ENCODE measurements at regions not wholly inside any gene's neighbourhood (a gene's known extent, or its start where the extent isn't known, plus 50 kb on each side); places are given as distances from the start of the nearest gene placed in this dataset.
"Not testable (repeated sequence)": the region's sequence is repeated elsewhere in the genome, so short reads cannot be mapped to it uniquely, and the experiment has no call there.

GRCh38 chr12:60630796-60631195 lies 1035.0 kb downstream of the SLC16A7 start:
- in situ Hi-C loops (cut with MboI; ENCODE audit: low sequenced_read_pairs), result no loop called here

- in situ Hi-C loops (cut with MboI; ENCODE audit: low sequenced_read_pairs), result no loop called here
These were observed 1048.2 kb downstream of the SLC16A7 start for GRCh38 chr12:60644076-60644475.

DNA sequence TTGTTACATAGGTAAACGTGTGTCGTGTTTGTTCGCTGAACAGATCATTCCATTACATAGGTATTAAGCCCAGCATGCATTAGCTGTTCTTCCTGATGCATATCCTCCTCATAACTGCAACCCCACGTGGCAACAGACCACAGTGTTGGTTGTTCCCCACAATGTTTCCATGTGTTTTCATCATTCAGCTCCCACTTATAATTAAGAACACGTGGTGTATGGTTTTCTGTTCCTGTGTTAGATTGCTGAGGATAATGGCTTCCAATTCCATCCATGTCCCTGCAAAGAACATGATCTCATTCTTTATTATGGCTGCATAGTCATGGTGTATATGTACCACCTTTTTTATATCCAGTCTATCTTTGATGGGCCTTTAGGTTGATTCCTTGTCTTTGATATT lies 1071.1 kb downstream of the SLC16A7 start:
- in situ Hi-C loops (cut with MboI; ENCODE audit: low sequenced_read_pairs), result no loop called here

DNA sequence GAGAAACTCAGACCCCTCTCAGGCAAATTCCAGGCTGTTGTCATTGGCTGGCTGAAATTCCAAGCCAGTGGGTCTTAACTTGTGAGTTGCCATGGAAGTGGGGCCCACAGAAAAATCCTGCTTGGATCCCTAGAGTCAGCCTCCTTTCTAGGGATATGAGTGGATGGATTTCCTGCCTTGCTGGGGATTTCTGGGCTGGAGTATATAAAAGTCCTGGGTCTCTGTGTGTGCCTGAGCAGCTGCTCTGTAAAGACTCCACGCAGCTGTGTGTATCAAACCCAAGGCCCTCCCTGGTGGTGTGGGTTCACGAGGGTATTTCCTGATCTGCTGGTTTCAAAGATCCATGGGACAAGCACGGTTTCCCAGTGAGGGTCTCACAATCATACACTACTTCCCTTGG lies 1077.1 kb downstream of the SLC16A7 start:
- in situ Hi-C loops (cut with MboI; ENCODE audit: low sequenced_read_pairs), result no loop called here

GRCh38 chr12:60684988-60685655 lies 1089.3 kb downstream of the SLC16A7 start:
- in situ Hi-C loops (cut with MboI; ENCODE audit: low sequenced_read_pairs), result no loop called here

GRCh38 chr12:60689137-60689536 lies 1093.3 kb downstream of the SLC16A7 start:
- in situ Hi-C loops (cut with MboI; ENCODE audit: low sequenced_read_pairs), result no loop called here

DNA sequence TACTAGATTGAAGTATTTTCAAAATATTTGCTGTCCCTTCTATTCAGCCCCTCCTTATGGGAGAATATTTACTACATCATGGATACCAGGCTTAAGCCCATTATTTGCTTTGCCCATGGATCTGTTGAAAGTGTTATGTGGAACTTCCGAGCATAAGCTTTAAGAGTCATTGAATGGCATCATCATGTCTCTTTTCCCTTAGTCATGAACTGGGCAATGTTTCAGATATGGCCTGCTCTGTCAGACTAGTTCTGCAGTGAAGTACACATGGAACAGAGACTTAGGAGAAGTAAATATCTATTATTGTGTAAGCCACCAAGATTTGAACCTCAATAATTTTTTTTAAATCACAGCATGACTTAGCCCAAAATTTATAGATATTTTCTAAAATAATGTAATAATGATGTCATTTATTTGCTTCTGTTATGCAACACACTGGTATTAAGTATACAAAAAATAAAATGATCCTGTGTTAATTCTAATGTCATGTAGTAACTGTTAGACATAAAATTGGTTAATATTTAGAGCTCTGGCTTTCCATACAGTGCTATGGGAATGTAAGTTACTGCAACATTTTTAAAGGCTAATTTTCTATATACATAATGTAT lies 1097.3 kb downstream of the SLC16A7 start:
- in situ Hi-C loops (cut with MboI; ENCODE audit: low sequenced_read_pairs), result no loop called here

GRCh38 chr12:60704171-60704914 lies 1108.5 kb downstream of the SLC16A7 start:
- in situ Hi-C loops (cut with MboI; ENCODE audit: low sequenced_read_pairs), result no loop called here

- in situ Hi-C loops (cut with MboI; ENCODE audit: low sequenced_read_pairs), result no loop called here
These were observed 1114.4 kb downstream of the SLC16A7 start for GRCh38 chr12:60710246-60710645.

DNA sequence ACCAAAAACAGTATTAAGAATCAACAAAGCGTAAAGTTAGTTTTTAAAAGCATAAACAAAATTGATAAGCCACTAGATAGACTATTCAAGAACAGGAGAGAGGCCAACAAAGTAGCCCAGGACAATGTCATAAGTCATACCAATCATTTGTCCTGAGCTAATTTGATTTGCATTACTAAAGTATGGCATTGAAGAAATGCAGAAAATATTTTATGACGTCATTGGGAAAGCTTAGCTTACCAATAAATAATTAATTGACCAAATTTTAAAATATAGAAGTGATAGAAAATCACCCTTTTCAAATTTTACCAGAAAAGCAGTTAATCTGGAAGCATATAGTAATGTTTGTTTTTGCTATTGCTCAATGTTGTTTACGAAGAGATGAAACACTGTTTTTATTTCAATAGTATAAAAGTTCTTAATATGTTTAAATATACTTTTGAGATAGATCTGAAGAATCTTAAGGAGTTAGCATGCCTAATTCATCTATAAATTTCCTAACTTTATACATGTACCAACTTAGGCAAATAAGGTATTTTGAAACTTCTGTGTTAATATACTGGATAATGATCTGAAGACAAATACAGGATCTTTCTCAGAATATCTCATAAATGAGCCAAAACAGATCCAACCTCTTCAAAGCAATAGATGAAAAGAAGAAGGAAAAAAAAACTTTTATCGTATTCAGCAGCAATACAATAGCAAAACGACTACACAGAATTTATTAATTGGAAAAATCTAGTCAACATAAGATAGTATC lies 1118.5 kb downstream of the SLC16A7 start:
- in situ Hi-C loops (cut with MboI; ENCODE audit: low sequenced_read_pairs), result no loop called here

DNA sequence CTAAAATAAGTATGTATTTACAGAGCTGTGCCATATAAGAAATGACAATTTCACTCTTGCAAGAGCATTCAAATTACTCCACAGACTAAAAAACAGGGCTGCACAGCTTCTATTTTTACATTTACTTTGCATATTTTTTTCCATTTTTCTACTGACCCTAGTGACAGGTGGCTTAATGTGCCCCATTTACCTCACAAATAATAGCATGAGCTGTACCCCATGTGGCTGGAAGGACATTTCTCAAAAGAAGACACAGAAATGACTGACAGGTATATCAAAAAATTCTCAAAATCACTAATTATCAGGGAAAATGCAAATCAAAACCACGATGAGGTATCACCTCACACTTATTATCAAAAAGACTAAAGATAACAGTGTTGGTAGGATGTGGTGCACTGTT lies 1128.6 kb downstream of the SLC16A7 start:
- in situ Hi-C loops (cut with MboI; ENCODE audit: low sequenced_read_pairs), result no loop called here

DNA sequence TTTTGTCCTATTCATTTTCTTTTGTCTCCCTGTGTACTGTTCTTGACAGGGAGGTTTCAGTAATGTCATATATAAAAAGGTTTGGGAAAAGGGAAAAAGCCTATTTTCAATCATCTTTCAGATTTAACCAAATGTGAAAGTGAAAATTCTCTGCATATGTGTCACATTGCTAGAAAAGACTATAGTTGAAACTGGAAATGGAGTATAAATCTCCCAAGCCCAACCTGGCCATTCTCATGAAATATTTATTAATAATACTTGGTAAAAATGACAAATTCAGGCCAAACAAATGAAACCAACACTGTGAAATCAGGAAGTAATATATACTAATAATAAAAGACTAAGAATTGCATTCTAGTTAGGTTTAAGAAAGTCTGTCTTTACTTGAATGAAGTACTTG lies 1129.2 kb downstream of the SLC16A7 start:
- in situ Hi-C loops (cut with MboI; ENCODE audit: low sequenced_read_pairs), result no loop called here

- in situ Hi-C loops (cut with MboI; ENCODE audit: low sequenced_read_pairs), result no loop called here
These were observed 1156.8 kb downstream of the SLC16A7 start for GRCh38 chr12:60752589-60752988.

DNA sequence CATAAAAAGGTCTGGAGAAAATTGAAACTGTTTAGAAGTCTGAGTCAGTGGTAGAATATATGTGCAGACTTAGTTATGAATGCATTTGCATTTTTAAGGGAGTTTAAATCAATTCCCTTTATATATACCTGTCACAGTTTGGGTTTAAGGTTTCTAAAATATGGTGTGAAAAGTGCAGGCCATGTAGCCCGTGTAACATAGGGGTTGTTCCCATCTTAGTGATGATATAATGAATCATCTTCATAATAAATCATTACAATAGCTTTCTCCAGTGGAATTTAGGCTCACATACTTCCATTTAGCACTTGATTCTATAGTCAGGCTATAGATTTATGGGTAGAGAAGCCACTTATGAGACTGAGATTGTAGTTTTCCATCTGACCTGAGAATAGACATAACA lies 1162.4 kb downstream of the SLC16A7 start:
- in situ Hi-C loops (cut with MboI; ENCODE audit: low sequenced_read_pairs), result no loop called here

GRCh38 chr12:60760965-60761364 lies 1165.1 kb downstream of the SLC16A7 start:
- in situ Hi-C loops (cut with MboI; ENCODE audit: low sequenced_read_pairs), result no loop called here

DNA sequence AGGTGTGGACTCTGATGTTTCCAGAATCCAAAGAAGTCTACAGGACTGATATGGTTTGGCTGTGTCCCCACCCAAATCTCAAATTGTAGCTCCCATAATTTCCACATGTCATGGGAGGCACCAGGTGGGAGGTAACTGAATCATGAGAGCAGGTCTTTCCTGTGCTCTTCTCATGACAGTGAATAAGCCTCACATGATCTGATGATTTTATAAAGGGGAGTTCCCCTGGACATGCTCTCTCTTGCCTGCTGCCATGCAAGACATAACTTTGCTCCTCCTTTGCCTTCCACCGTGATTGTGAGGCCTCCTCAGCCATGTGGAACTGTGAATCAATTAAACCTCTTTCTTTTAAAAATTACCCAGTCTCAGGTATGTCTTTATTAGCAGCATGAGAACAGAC lies 1205.3 kb downstream of the SLC16A7 start:
- in situ Hi-C loops (cut with MboI; ENCODE audit: low sequenced_read_pairs), result not testable (repeated sequence)

- in situ Hi-C loops (cut with MboI; ENCODE audit: low sequenced_read_pairs), result no loop called here
These were observed 1207.3 kb downstream of the SLC16A7 start for GRCh38 chr12:60803147-60803546.

DNA sequence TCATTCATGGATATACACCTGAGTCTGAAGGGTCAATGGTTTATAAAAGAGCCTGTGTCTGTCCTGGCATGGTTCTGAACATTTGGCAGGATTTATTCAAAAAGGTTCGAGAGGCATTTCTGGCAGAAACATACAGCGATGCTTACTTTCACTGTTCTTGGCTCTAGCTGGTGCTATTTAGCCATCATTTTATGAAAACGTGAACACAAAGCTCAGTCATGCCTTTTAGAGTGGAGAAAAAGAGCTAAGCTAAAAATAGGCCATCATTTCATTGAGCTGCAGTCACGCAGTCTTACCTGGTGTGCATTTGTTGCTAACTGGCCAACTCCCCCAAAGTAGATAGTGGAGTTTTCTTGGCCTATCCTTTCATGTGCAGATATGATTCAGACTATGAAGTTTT lies 1209.5 kb downstream of the SLC16A7 start:
- in situ Hi-C loops (cut with MboI; ENCODE audit: low sequenced_read_pairs), result no loop called here

DNA sequence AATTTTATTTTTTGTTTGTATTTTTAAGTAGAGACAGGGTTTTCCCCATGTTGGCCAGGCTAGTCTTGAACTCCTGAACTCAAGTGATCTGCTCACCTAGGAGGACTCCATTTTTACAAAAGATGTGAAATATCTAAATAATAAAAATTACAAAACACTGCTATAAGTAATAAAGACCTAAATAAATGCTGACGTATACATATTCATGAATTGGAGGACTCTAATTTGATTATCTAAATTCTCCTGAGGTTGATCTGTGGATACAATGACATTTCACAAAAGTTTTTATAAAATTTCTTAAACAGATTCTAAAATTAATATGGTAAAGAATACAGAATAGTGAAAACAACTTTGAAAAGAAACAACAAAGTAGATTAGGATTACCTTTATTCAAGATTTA lies 1224.0 kb downstream of the SLC16A7 start:
- in situ Hi-C loops (cut with MboI; ENCODE audit: low sequenced_read_pairs), result no loop called here

DNA sequence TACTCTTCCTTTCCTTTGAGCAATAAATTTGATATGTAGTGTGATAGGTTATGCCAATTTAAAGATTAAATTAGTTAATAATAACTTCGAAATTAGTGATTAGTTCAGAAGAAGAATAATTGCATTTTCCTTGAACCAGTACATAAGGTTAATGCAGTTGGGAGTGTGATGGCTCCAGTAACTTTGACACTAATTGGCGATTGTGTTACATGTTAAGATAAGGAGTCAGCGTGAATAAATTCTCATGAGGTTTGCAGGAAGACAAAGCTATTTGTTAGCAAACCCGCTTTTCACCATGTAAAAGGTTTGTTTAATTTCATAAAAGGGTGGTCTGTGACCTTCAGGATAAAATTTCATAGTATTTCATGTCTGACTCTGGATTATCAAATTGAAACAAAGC lies 1226.8 kb downstream of the SLC16A7 start:
- in situ Hi-C loops (cut with MboI; ENCODE audit: low sequenced_read_pairs), result no loop called here

DNA sequence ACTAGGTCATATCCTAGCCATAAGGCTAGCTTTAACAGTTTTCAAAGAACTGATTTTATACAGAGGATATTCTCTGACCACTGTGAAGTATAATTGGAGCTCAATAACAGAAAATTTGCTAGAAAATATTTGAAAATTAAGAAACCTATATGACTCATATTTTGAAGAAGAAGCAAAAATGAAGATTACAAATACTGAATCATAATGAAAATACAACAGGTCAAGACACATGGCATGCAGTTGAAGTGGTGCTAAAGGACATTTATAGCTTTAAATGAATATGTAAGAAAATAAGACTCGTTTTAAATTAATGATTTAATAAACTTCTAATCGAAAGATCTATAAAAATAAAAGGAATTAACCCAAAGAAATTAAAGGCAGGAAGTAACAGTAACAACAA lies 1234.6 kb downstream of the SLC16A7 start:
- in situ Hi-C loops (cut with MboI; ENCODE audit: low sequenced_read_pairs), result no loop called here

DNA sequence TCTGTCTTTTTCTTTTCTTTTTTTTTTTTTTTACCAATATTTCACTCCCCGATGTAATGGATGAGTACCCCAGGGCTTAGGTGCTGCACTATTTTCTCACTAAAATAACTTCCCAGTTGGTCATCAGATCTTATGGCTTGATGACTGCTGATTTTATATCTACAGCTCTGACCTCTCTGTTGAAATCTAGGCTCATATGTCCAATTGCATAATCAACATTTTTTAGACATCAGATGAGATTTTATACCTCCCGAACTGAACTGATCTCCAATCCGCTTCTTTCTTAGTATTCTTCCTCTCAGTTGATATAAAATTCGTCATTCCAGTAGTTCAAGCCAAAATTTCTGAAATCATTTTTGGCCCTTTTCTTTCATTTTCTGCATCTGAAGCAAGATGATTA lies 1236.5 kb downstream of the SLC16A7 start:
- in situ Hi-C loops (cut with MboI; ENCODE audit: low sequenced_read_pairs), result no loop called here

All from HL-60/S4 treated with phorbol 12-myristate 13-acetate at 8.2 ng/mL for 4 days and 3 days (cell line).